Neuronal stem cell (in vitro differentiated cells): ENCODE measurements at regions not wholly inside any gene's neighbourhood (a gene's known extent, or its start where the extent isn't known, plus 50 kb on each side); places are given as distances from the start of the nearest gene placed in this dataset.

ENCODE experiments used
- DNase-seq: peaks from one replicate; pipeline ENCODE4 v3.0.0-alpha.2; 2013; ENCODE audit warnings: low spot score
- H2AFZ ChIP-seq: one replicate; pipeline ENCODE4 v1.6.1; 2013; ENCODE audit warnings: mild to moderate bottlenecking, low read length, inconsistent platforms
- H2AK5ac ChIP-seq: 2 replicates; pipeline ENCODE4 v1.6.1; 2013; ENCODE audit warnings: low read depth, mild to moderate bottlenecking, inconsistent platforms, low read length, moderate library complexity, mixed read lengths
- H2BK120ac ChIP-seq: 2 replicates; pipeline ENCODE4 v1.6.1; 2013; ENCODE audit warnings: low read depth, mild to moderate bottlenecking, inconsistent platforms, low read length, moderate library complexity, mixed read lengths
- H2BK12ac ChIP-seq: one replicate; pipeline ENCODE4 v1.6.1; 2013; ENCODE audit warnings: low read length, inconsistent platforms
- H2BK15ac ChIP-seq: 2 replicates; pipeline ENCODE4 v1.6.1; 2013; ENCODE audit warnings: mild to moderate bottlenecking, low read length, inconsistent platforms, mixed read lengths
- H2BK5ac ChIP-seq: one replicate; pipeline ENCODE4 v1.6.1; 2013; ENCODE audit warnings: inconsistent platforms, mild to moderate bottlenecking, low read length, moderate library complexity
- H3K14ac ChIP-seq: one replicate; pipeline ENCODE4 v1.6.1; 2013; ENCODE audit warnings: low read length, inconsistent platforms
- H3K18ac ChIP-seq: 2 replicates; pipeline ENCODE4 v1.6.1; 2013; ENCODE audit warnings: low read length, inconsistent platforms
- H3K23ac ChIP-seq: 2 replicates; pipeline ENCODE4 v1.6.1; 2013; ENCODE audit warnings: low read depth, mild to moderate bottlenecking, mixed read lengths, low read length, inconsistent platforms; ENCODE audit not compliant: poor library complexity
- H3K27ac ChIP-seq: replicated peaks from 3 replicates; pipeline ENCODE4 v1.5.1; 2013; ENCODE audit warnings: low read length, inconsistent platforms
- H3K27me3 ChIP-seq, 3 experiments: 2 replicates each; pipeline ENCODE4 v1.6.1; 2013; ENCODE audit warnings: low read length in 3 of 3, mild to moderate bottlenecking in 2 of 3, inconsistent platforms in 1 of 3, low read depth in 1 of 3, mixed read lengths in 1 of 3, moderate library complexity in 1 of 3; ENCODE audit not compliant: control insufficient read depth in 3 of 3, insufficient read depth in 3 of 3
- H3K36me3 ChIP-seq, 2 donors: replicated peaks in 1 of 2; 2 replicates each; pipeline ENCODE4 v1.6.1; 2013; ENCODE audit warnings: low read length in 2 of 2; ENCODE audit not compliant: control insufficient read depth in 2 of 2, insufficient read depth in 2 of 2
- H3K4ac ChIP-seq: 2 replicates; pipeline ENCODE4 v1.6.1; 2013; ENCODE audit warnings: inconsistent platforms, mild to moderate bottlenecking, low read length, moderate library complexity
- H3K4me1 ChIP-seq, 2 donors: 1 replicate in 1 of 2; 2 replicates in 1 of 2; pipeline ENCODE4 v1.6.1; 2013; ENCODE audit warnings: low read length in 2 of 2, low read depth in 1 of 2; ENCODE audit not compliant: control insufficient read depth in 2 of 2, insufficient read depth in 1 of 2
- H3K4me2 ChIP-seq: one replicate; pipeline ENCODE4 v1.6.1; 2013; ENCODE audit warnings: mild to moderate bottlenecking, low read length, inconsistent platforms; ENCODE audit not compliant: insufficient read depth, poor library complexity, severe bottlenecking
- H3K4me3 ChIP-seq, 2 donors: 2 replicates each; pipeline ENCODE4 v1.5.1; 2013; ENCODE audit warnings: low read length in 2 of 2, mild to moderate bottlenecking in 2 of 2, inconsistent platforms in 1 of 2, moderate library complexity in 1 of 2
- H3K79me1 ChIP-seq: one replicate; pipeline ENCODE4 v1.6.1; 2013; ENCODE audit warnings: low read depth, mild to moderate bottlenecking, inconsistent platforms, low read length, moderate library complexity
- H3K9ac ChIP-seq: one replicate; pipeline ENCODE4 v1.6.1; 2013; ENCODE audit warnings: mild to moderate bottlenecking, low read depth, low read length, inconsistent platforms; ENCODE audit not compliant: poor library complexity
- H3K9me3 ChIP-seq, 2 donors: replicated peaks in 1 of 2; 2 replicates each; pipeline versions ENCODE3 to v1.6.1; 2013; ENCODE audit warnings: low read length in 2 of 2, mild to moderate bottlenecking in 2 of 2, inconsistent platforms in 1 of 2, low read depth in 1 of 2, mixed read lengths in 1 of 2, moderate library complexity in 1 of 2; ENCODE audit not compliant: control insufficient read depth in 2 of 2, insufficient read depth in 1 of 2
- H4K8ac ChIP-seq: one replicate; pipeline ENCODE4 v1.6.1; 2013; ENCODE audit warnings: low read depth, mild to moderate bottlenecking, inconsistent platforms, low read length, moderate library complexity
- H4K91ac ChIP-seq: one replicate; pipeline ENCODE4 v1.6.1; 2013; ENCODE audit warnings: low read length, low read depth, mild to moderate bottlenecking, inconsistent platforms; ENCODE audit not compliant: poor library complexity
- WGBS, 2 donors: extraction: QIAGEN DNeasy Blood & Tissue Kit; methylation state at CpG; one replicate each; pipeline ENCODE4 v1.1.7; 2013; ENCODE audit warnings: missing lambda C conversion rate in 2 of 2, mixed read lengths in 1 of 2; ENCODE audit not compliant: insufficient read length in 2 of 2, insufficient replicate concordance in 1 of 2; ENCODE audit errors: extremely low coverage in 2 of 2; 5-methylcytosine and 5-hydroxymethylcytosine counted together

- Histone ChIP-seq H2BK15ac (no peak overlapping the region), H3K79me1 (no peaks in the 10 kb centered on the region), H2AFZ (no peak overlapping the region), H4K8ac (no peak overlapping the region), H3K4me1 (no peaks in the 10 kb centered on the region), H2BK120ac (no peak overlapping the region), H3K36me3 (no peaks in the 10 kb centered on the region), H3K14ac (no peak overlapping the region), H3K27ac (no peak overlapping the region), H3K23ac (no peak overlapping the region), H3K4me2 (no peak overlapping the region), H3K4ac (no peak overlapping the region), H3K4me3 (no peak overlapping the region), H3K9ac (no peak overlapping the region), H2BK12ac (no peak overlapping the region), H3K27me3 (no peaks in the 10 kb centered on the region), H3K9me3 (peaks cover 0 to 2% of the 10 kb centered on the region in 2 donors), H3K18ac (no peak overlapping the region), H2BK5ac (no peak overlapping the region), H4K91ac (no peak overlapping the region), H2AK5ac (no peak overlapping the region)
- no peak for DNase-seq
- WGBS, 2 donors: no CpG with 5 or more reads among the region's 3 CpGs
Measured at GRCh38 chr1:222065234-222065633, 323.3 kb upstream of the DUSP10 start.

- H3K9ac ChIP-seq: no peak overlapping the region
- no CpG with 5 or more reads among the region's 3 CpGs for WGBS, 2 donors
- H2BK15ac ChIP-seq: no peak overlapping the region
Measured at GRCh38 chr1:222064388-222065211, 322.7 kb upstream of the DUSP10 start.

GRCh38 chr1:222062640-222063039 lies 320.8 kb upstream of the DUSP10 start:
- Histone ChIP-seq H3K14ac (no peak overlapping the region), H3K9ac (no peak overlapping the region), H3K4me1 (no peaks in the 10 kb centered on the region), H3K18ac (no peak overlapping the region), H2AFZ (no peak overlapping the region), H3K4me2 (no peak overlapping the region), H3K36me3 (no peaks in the 10 kb centered on the region), H2BK120ac (no peak overlapping the region), H3K23ac (no peak overlapping the region), H2BK5ac (no peak overlapping the region), H3K27ac (no peak overlapping the region), H3K27me3 (no peaks in the 10 kb centered on the region), H4K8ac (no peak overlapping the region), H2BK15ac (no peak overlapping the region), H3K79me1 (no peaks in the 10 kb centered on the region), H3K4me3 (no peak overlapping the region), H4K91ac (no peak overlapping the region), H2BK12ac (no peak overlapping the region), H3K4ac (no peak overlapping the region), H2AK5ac (no peak overlapping the region), H3K9me3 (peaks cover 0 to 2% of the 10 kb centered on the region in 2 donors)
- no peak for DNase-seq

More at GRCh38 chr1:222064388-222065211, 322.7 kb upstream of the DUSP10 start:
- Histone ChIP-seq H3K14ac (no peak overlapping the region), H3K27ac (no peak overlapping the region), H3K23ac (no peak overlapping the region), H3K27me3 (no peaks in the 10 kb centered on the region), H4K8ac (no peak overlapping the region), H2AK5ac (no peak overlapping the region), H2BK5ac (no peak overlapping the region), H3K4me1 (no peaks in the 10 kb centered on the region), H2AFZ (no peak overlapping the region), H3K4me2 (no peak overlapping the region), H3K4ac (no peak overlapping the region), H3K4me3 (no peak overlapping the region), H3K36me3 (no peaks in the 10 kb centered on the region), H3K79me1 (no peaks in the 10 kb centered on the region), H2BK120ac (no peak overlapping the region), H2BK12ac (no peak overlapping the region), H3K18ac (no peak overlapping the region), H4K91ac (no peak overlapping the region), H3K9me3 (peaks cover 0 to 2% of the 10 kb centered on the region in 2 donors)
- DNase-seq: no peak

GRCh38 chr1:222061711-222062359 lies 319.9 kb upstream of the DUSP10 start:
- Histone ChIP-seq H2BK5ac (no peak overlapping the region), H3K4me2 (no peak overlapping the region), H3K4me3 (no peak overlapping the region), H3K9me3 (peaks cover 0 to 2% of the 10 kb centered on the region in 2 donors), H3K9ac (no peak overlapping the region), H2BK120ac (no peak overlapping the region), H4K8ac (no peak overlapping the region), H2BK15ac (no peak overlapping the region), H3K18ac (no peak overlapping the region), H2BK12ac (no peak overlapping the region), H3K4ac (no peak overlapping the region), H3K4me1 (no peaks in the 10 kb centered on the region), H3K79me1 (no peaks in the 10 kb centered on the region), H2AFZ (no peak overlapping the region), H3K36me3 (no peaks in the 10 kb centered on the region), H3K27me3 (no peaks in the 10 kb centered on the region), H2AK5ac (no peak overlapping the region), H3K14ac (no peak overlapping the region), H3K27ac (no peak overlapping the region), H3K23ac (no peak overlapping the region), H4K91ac (no peak overlapping the region)
- DNase-seq: no peak
- WGBS, 2 donors: no CpG with 5 or more reads among the region's 3 CpGs
